HL-60/S4 treated with phorbol 12-myristate 13-acetate at 8.2 ng/mL for 4 days and 3 days (cell line): ENCODE measurements at regions not wholly inside any gene's neighbourhood (a gene's known extent, or its start where the extent isn't known, plus 50 kb on each side); places are given as distances from the start of the nearest gene placed in this dataset.
"Not testable (repeated sequence)": the region's sequence is repeated elsewhere in the genome, so short reads cannot be mapped to it uniquely, and the experiment has no call there.

Experiments
- in situ Hi-C: fragments of 300-500 bp; cut with MboI; formaldehyde crosslinking; loops from 2 replicates; pipeline ENCODE4 v1.15.0; 2022; ENCODE audit warnings: low sequenced_read_pairs

GRCh38 chr6:144392536-144392935 is 107.4 kb downstream of the UTRN start:
- in situ Hi-C loops = no loop called here

GRCh38 chr6:144394210-144394609 is 109.1 kb downstream of the UTRN start:
- in situ Hi-C loops = no loop called here

- in situ Hi-C loops = no loop called here
These were observed 109.9 kb downstream of the UTRN start for GRCh38 chr6:144395014-144395413.

DNA sequence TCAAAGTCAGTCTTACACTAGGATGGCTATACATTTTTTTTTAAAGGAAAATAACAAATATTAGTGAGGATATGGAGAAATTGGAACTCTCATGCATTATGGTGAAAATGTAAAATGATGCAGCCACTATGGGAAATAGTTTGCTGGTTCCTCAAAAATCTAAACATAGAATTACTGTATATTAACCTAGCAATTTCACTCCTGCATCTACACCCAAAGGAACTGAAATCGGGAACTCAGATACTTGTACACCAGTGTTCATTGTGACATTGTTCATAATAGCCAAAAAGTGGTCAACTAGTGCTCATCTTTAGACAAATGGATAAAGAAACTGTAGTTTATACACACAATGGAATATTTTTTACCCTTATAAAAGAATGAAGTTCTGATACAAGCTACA is 110.7 kb downstream of the UTRN start:
- in situ Hi-C loops = no loop called here

- in situ Hi-C loops = no loop called here
These were observed 112.0 kb downstream of the UTRN start for GRCh38 chr6:144397141-144397540.

DNA sequence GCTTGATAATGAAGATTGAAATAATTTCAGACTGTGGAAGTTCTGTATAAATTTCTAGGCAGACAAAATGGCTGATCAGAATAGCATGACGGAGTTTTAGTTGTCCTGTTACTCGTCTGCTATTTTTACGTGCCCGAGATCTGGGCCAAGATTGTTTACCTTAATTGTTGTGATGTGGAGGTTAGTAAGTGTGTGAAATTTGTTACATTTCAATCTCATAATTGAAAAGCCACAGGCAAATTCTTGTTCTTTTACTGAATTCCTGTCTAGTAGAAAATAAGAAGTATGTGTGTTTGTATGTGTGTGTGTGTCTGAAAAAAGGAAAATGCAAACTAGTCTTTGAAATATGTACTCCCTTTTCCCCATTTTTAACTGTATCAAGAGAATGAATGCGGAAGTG is 115.2 kb downstream of the UTRN start:
- in situ Hi-C loops = no loop called here

DNA sequence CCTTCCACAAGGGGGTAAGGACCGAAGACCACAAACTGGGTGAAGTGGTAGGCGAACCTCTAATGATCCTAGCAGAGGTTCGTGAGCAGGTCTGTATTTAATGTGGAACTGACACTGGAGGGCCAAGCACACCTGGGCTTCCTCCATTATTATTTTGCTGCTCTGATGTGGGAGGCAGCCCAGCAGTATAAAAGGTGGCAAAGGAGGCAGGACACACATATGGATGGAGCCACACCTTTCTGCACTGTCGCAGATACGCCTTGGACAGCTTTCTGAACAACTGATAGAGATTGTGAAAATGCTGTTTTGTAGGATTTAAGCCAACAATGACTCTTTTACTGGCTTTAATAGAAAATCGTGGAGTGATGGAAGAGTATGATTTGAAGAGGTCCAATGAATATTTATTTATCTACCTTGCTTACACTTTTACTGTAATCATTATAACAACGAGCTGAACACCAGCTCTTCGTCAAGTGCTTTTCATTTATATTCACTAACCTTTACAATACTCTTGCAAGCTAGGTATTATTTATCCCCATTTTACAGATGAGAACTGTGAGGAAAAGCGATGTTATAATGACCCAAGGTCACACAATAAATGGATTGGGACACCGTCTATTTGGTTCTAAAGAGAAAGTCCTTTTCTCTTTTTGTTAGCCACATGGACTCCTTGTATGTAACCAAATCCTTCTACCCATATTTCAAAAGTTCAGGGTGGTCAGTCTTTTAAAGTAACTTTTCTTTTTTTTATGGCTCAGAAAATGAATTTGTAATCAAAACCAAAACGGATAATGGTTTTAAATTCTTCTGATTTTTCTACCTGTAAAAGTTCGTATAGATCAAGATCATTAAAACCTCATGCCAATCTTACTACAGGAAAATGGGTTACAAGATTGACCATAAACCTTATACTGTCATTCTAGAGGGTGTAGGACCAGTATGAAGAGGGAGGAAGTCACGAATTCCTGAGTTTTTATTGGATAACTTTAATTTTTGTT is 116.9 kb downstream of the UTRN start:
- in situ Hi-C loops = no loop called here

GRCh38 chr6:144402750-144403149 is 117.6 kb downstream of the UTRN start:
- in situ Hi-C loops = no loop called here

- in situ Hi-C loops = no loop called here
These were observed 120.0 kb downstream of the UTRN start for GRCh38 chr6:144405163-144405562.

DNA sequence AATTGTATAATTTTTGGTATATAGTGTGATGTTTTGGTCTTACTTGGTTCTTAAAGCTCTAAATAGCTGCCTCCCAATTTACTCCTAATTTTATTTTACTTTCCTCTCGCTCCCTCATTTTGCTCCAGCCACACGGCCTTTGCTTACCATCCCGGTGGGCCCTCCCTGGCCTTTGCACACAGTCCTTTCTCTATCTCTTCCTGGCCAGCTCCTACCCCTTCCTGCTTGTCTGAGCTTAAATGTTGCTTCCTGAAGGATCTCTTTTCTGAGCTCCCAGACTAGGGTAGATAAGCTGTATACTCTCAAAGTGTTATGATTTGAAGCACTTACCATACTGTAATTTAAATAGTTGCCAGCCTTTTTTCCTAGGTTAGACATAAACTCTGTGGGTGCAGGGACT is 121.7 kb downstream of the UTRN start:
- in situ Hi-C loops = no loop called here

DNA sequence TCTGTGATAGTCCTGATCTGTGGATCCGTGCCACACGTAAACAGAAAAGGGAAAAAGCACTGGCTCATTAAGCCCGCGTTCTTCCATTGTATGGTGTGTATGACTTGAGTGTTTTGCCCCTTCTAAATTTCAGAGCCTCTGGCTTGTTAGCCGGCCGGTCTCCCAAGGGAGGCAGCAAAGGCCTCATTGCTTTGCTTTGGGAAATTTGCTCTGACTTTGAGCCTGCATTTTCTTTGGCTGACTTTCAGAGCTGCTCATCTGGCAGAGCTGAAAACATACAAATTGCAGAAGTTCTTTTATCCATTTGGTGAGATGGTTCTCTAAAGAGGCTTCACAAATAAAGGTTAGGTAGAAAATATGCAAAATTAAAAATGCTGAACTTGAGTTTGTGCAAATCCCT is 123.0 kb downstream of the UTRN start:
- in situ Hi-C loops = no loop called here

GRCh38 chr6:144410059-144410458 is 124.9 kb downstream of the UTRN start:
- in situ Hi-C loops = no loop called here

DNA sequence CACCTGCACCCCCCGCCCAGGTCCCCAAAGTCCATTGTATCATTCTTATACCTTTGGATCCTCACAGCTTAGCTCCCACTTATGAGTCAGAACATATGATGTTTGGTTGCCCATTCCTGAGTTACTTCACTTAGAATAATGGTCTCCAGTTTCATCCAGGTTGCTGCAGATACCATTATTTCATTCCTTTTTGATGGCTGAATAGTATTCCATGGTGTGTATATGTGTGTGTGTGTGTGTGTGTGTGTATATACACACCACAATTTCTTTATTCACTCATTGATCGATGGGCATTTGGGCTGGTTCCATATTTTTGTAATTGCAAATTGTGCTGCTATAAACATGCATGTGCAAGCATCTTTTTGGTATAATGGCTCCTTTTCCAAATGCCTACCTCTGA is 125.4 kb downstream of the UTRN start:
- in situ Hi-C loops = not testable (repeated sequence)

- in situ Hi-C loops = no loop called here
These were observed 126.5 kb downstream of the UTRN start for GRCh38 chr6:144411531-144412165.

- in situ Hi-C loops = no loop called here
These were observed 128.3 kb downstream of the UTRN start for GRCh38 chr6:144413418-144413817.

DNA sequence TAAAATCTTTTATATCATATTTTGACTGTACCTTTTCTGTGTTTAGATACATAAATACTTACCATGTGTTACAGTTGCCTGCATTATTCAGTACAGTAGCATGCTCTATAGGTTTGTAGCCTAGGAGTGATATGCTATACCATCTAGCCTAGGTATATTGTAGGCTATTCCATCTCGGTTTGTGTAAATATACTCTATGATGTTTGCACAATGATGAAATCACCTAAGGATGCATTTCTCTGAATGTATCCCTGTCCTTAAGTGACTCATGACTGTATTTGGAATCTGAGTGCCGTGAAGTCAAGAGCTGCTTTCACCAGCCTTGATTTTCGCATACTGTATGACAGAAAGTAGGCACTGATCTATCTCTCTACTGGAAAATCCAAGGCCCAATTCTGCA is 129.9 kb downstream of the UTRN start:
- in situ Hi-C loops = no loop called here

GRCh38 chr6:144415835-144416237 is 130.7 kb downstream of the UTRN start:
- in situ Hi-C loops = no loop called here

DNA sequence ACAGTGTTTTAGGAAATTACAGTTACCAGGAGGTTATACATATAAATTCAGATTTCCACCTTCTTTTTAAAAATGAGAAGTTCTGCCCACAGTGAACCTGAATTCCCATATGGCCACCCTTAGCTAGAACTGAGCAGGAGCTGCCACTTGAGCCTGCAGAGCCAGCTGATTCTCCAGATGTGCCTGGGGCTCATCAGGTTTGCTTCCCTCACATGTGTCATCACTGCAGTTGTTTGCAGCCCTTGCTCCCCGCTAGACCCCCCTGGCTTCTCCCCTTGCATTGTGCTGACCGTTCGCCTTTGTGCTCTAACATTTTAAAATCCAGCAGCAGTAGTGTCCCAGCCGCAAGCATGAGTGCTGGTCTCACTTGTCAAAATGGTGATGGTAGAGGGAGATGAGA is 131.1 kb downstream of the UTRN start:
- in situ Hi-C loops = no loop called here

DNA sequence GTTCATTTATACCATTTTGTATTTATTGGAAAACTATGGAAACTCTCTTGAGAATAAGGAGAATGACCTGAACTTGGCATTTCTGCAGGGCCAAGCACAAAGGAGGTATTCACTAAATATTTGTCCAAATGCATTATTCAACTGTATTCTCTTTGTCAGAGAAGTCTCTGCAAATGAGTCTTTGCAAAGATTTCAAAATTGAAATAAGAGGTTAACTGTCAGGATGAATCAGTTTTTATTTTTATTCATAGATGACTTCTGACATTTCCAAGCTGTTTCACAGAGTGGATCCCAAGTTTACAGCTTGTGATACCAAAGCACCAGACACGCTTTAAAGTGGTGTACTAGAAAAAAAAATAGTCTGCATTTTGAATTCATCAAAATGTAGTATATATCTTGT is 131.6 kb downstream of the UTRN start:
- in situ Hi-C loops = no loop called here

GRCh38 chr6:144417681-144418080 is 132.5 kb downstream of the UTRN start:
- in situ Hi-C loops = no loop called here

DNA sequence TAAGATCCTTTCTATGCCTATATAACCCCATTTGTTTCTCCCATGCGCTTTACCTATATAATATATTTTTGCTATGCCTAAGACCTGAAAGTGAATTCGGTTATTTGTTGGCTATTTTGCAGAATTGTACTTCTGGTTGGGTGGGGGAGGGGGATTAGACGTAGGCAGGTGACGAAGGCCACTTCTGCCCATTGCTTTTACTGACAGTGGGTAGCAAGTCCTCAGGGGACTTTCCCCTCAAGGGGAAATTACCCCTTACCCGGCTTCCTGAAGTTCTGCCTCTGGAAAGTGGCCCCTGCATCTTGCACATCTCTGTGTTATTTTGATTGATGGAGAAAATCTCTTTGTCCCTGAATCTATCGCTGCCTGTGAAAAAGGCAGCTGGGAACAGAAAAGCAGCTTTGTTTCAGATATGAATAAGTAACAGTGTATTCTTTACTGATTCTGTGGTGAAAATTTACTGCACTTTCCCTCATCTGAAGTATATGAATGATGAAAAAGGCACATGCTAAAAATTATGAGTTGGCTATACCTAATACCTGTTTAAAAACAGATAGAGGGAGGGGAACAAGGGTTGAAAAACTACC is 133.9 kb downstream of the UTRN start:
- in situ Hi-C loops = no loop called here

GRCh38 chr6:144423167-144423566 is 138.0 kb downstream of the UTRN start:
- in situ Hi-C loops = no loop called here
